SK-N-SH (cell line): ENCODE measurements at regions not wholly inside any gene's neighbourhood (a gene's known extent, or its start where the extent isn't known, plus 50 kb on each side); places are given as distances from the start of the nearest gene placed in this dataset.

ENCODE experiments used
- CTCF ChIA-PET: fragments of 300-600, 350-600 bp; formaldehyde crosslinking; extraction: SDS; loops from one replicate; lab custom pipeline; 2021; lab: Yijun Ruan, JAX
- POLR2A ChIA-PET: fragments of 350-600 bp; sonication (Branson Sonifier 250); formaldehyde crosslinking; extraction: SDS; loops from one replicate; lab custom pipeline; 2020; ENCODE audit warnings: antibody characterized with exemption, inconsistent platforms; lab: Yijun Ruan, JAX
- DNase-seq: peaks from one replicate; pipeline ENCODE4 v3.0.0; 2012
- H2AFZ ChIP-seq: fragments of 200-600 bp; sonication (generic); 2 replicates; pipeline ENCODE4 v1.8.1; 2016; ENCODE audit warnings: antibody characterized with exemption, mild to moderate bottlenecking, low read depth
- H3F3A ChIP-seq: fragments of 200-600 bp; sonication (generic); replicated peaks from 2 replicates; pipeline ENCODE3; 2016; ENCODE audit warnings: antibody characterized with exemption, mild to moderate bottlenecking; ENCODE audit not compliant: insufficient read depth
- H3K27ac ChIP-seq, 2 experiments: fragments of 200-500 bp in 1 of 2; fragments of 200-600 bp in 1 of 2; sonication (Bioruptor generic) in 1 of 2; sonication (generic), shearing (Covaris generic) in 1 of 2; 2 replicates each; pipeline versions ENCODE4 v1.5.1 to v1.6.1; 2014 to 2016; ENCODE audit warnings: low read depth in 2 of 2, inconsistent platforms in 1 of 2, low read length in 1 of 2, mild to moderate bottlenecking in 1 of 2, mixed read lengths in 1 of 2
- H3K27me3 ChIP-seq: fragments of 200-600 bp; sonication (generic), shearing (Covaris generic); 2 replicates; pipeline ENCODE4 v1.6.1; 2016; ENCODE audit warnings: mixed run types; ENCODE audit not compliant: insufficient read depth
- H3K36me3 ChIP-seq, 2 experiments: fragments of 200-500 bp in 1 of 2; fragments of 200-600 bp in 1 of 2; sonication (Bioruptor generic) in 1 of 2; sonication (generic) in 1 of 2; replicated peaks in 1 of 2; 2 replicates each; pipeline versions ENCODE3 to v1.5.1; 2014 to 2016; ENCODE audit warnings: low read length in 1 of 2, mild to moderate bottlenecking in 1 of 2; ENCODE audit not compliant: insufficient read depth in 2 of 2, control insufficient read depth in 1 of 2
- H3K4me1 ChIP-seq, 2 experiments: fragments of 200-500 bp in 1 of 2; fragments of 200-600 bp in 1 of 2; sonication (Bioruptor generic) in 1 of 2; sonication (generic), shearing (Covaris generic) in 1 of 2; 2 replicates each; pipeline versions ENCODE4 v1.5.1 to v1.6.1; 2014 to 2016; ENCODE audit warnings: low read depth in 1 of 2, low read length in 1 of 2, mixed run types in 1 of 2; ENCODE audit not compliant: insufficient read depth in 2 of 2, control insufficient read depth in 1 of 2
- H3K4me2 ChIP-seq: fragments of 200-600 bp; sonication (generic), shearing (Covaris generic); 2 replicates; pipeline ENCODE4 v1.6.1; 2017; ENCODE audit warnings: mixed run types
- H3K4me3 ChIP-seq, 2 experiments: fragments of 200-500 bp in 1 of 2; fragments of 200-600 bp in 1 of 2; sonication (Bioruptor generic) in 1 of 2; sonication (generic), shearing (Covaris generic) in 1 of 2; 2 replicates each; pipeline versions ENCODE4 v1.5.1 to v1.8.1; 2014 to 2016; ENCODE audit warnings: low read depth in 2 of 2, inconsistent platforms in 1 of 2, low read length in 1 of 2, mild to moderate bottlenecking in 1 of 2, mixed read lengths in 1 of 2, moderate library complexity in 1 of 2
- H3K79me2 ChIP-seq: fragments of 200-600 bp; sonication (generic); 2 replicates; pipeline ENCODE4 v1.8.1; 2017; ENCODE audit warnings: mild to moderate bottlenecking; ENCODE audit not compliant: insufficient read depth
- H3K9ac ChIP-seq: fragments of 200-600 bp; sonication (generic); 2 replicates; pipeline ENCODE4 v1.6.1; 2017; ENCODE audit warnings: mixed run types
- H3K9me2 ChIP-seq: fragments of 200-600 bp; sonication (generic); 2 replicates; pipeline ENCODE4 v1.6.1; 2017; ENCODE audit warnings: mixed run types
- H3K9me3 ChIP-seq: fragments of 200-600 bp; sonication (generic); 2 replicates; pipeline ENCODE4 v1.6.1; 2017; ENCODE audit warnings: mixed run types, mild to moderate bottlenecking, moderate library complexity
- H4K20me1 ChIP-seq: fragments of 200-600 bp; sonication (generic); 2 replicates; pipeline ENCODE4 v1.6.1; 2017; ENCODE audit warnings: mild to moderate bottlenecking, mixed run types; ENCODE audit not compliant: insufficient read depth
- ELF1 ChIP-seq: IDR thresholded peaks from 2 replicates; pipeline ENCODE4 v1.4.0; 2012
- EP300 ChIP-seq, 2 experiments: IDR thresholded peaks; 2 replicates each; pipeline versions ENCODE4 v1.4.0 to v1.6.1; 2012; ENCODE audit warnings: borderline replicate concordance in 1 of 2, low read depth in 1 of 2, low read length in 1 of 2
- EZH2phosphoT487 ChIP-seq: fragments of 200-600 bp; sonication (generic); IDR thresholded peaks from 2 replicates; pipeline ENCODE4 v1.6.1; 2017; ENCODE audit warnings: low read depth, mixed run types, mild to moderate bottlenecking, antibody characterized with exemption, moderate library complexity, borderline replicate concordance
- FOXJ3 ChIP-seq: sonication (generic); formaldehyde crosslinking; IDR thresholded peaks from 2 replicates; pipeline ENCODE4 v1.5.1; 2020; ENCODE audit warnings: mild to moderate bottlenecking, missing genetic modification reagents
- FOXM1 ChIP-seq: IDR thresholded peaks from 2 replicates; pipeline ENCODE4 v1.4.0; 2012; ENCODE audit warnings: low read depth, mild to moderate bottlenecking
- GABPA ChIP-seq: IDR thresholded peaks from 2 replicates; pipeline ENCODE4 v1.4.0; 2012; ENCODE audit warnings: low read depth, mild to moderate bottlenecking
- GATA2 ChIP-seq: sonication (generic); formaldehyde crosslinking; IDR thresholded peaks from 2 replicates; pipeline ENCODE4 v1.5.0; 2020; ENCODE audit warnings: mild to moderate bottlenecking, missing genetic modification reagents
- IRF3 ChIP-seq: fragments of 150-350 bp; IDR thresholded peaks from 2 replicates; pipeline ENCODE4 v1.6.1; 2016; ENCODE audit warnings: mild to moderate bottlenecking, low read depth, low read length
- MAX ChIP-seq: IDR thresholded peaks from 2 replicates; pipeline ENCODE4 v1.4.0; 2012; ENCODE audit warnings: low read depth
- PBX3 ChIP-seq: IDR thresholded peaks from 2 replicates; pipeline ENCODE4; 2012
- RCOR1 ChIP-seq: fragments of 150-350 bp; IDR thresholded peaks from 2 replicates; pipeline ENCODE4 v1.6.1; 2017; ENCODE audit warnings: antibody characterized with exemption, low read length
- TAF1 ChIP-seq: IDR thresholded peaks from 2 replicates; pipeline ENCODE4 v1.6.1; 2012; ENCODE audit warnings: low read depth, mild to moderate bottlenecking, low read length, moderate library complexity, borderline replicate concordance
- TEAD4 ChIP-seq: IDR thresholded peaks from 2 replicates; pipeline ENCODE4 v1.4.0; 2012; ENCODE audit warnings: mild to moderate bottlenecking, borderline replicate concordance; ENCODE audit not compliant: insufficient read depth
- USF1 ChIP-seq: IDR thresholded peaks from 2 replicates; pipeline ENCODE4 v1.4.0; 2012; ENCODE audit warnings: low read depth, borderline replicate concordance
- WGBS: methylation state at CpG from one replicate; pipeline ENCODE4 v1.1.6; 2017; ENCODE audit warnings: low lambda C conversion rate; 5-methylcytosine and 5-hydroxymethylcytosine counted together

GRCh38 chrX:51035746-51036145 lies 125.2 kb downstream of the BMP15 start:
- H4K20me1 ChIP-seq: no peaks in the 10 kb centered on the region
- no peaks in the 10 kb centered on the region for H3K79me2 ChIP-seq
- no peaks in the 10 kb centered on the region for H3F3A ChIP-seq
- no peak overlapping the region for H3K9ac ChIP-seq
- no peaks in the 10 kb centered on the region for H3K27me3 ChIP-seq
- no peak overlapping the region for H2AFZ ChIP-seq
- DNase-seq: no peak
- H3K27ac ChIP-seq: no peak overlapping the region
- no peaks in the 10 kb centered on the region for H3K9me2 ChIP-seq
- POLR2A ChIA-PET: no interaction called here
- H3K4me1 ChIP-seq: no peaks in the 10 kb centered on the region
- WGBS: 29% methylated on average over 3 of the region's 3 CpGs
- CTCF ChIA-PET: interaction anchor here (0.6 kb wide), 1 partner anchor 109 kb away, joined by 3 read pairs; no protein-coding TSS in a partner anchor
- H3K4me2 ChIP-seq: no peak overlapping the region
- H3K36me3 ChIP-seq: no peaks in the 10 kb centered on the region
- no peak overlapping the region for H3K4me3 ChIP-seq
- TF ChIP-seq IRF3: no peak
- TF ChIP-seq EP300 (IDR thresholded peaks at IDR 0.05; ENCODE audit: borderline replicate concordance in 1 of 2, low read depth in 1 of 2, low read length in 1 of 2): no peak
- TF ChIP-seq PBX3: no peak
- no peak for TF ChIP-seq ELF1
- TF ChIP-seq GABPA: no peak
- TF ChIP-seq EZH2phosphoT487: no peak
- TF ChIP-seq RCOR1: no peak
- no peak for TF ChIP-seq TEAD4
- TF ChIP-seq FOXM1: no peak
- no peak for TF ChIP-seq GATA2 (CRISPR knock-in tag)
- TF ChIP-seq FOXJ3 (CRISPR knock-in tag): no peak
- TF ChIP-seq MAX: no peak
- H3K9me3 ChIP-seq: no peaks in the 10 kb centered on the region

GRCh38 chrX:51047950-51048349 lies 137.4 kb downstream of the BMP15 start:
- Histone ChIP-seq H3K27ac (no peak overlapping the region), H3K9me2 (no peaks in the 10 kb centered on the region), H3F3A (no peaks in the 10 kb centered on the region), H3K4me1 (no peaks in the 10 kb centered on the region), H2AFZ (no peak overlapping the region), H3K4me3 (no peak overlapping the region), H3K4me2 (no peak overlapping the region), H3K36me3 (no peaks in the 10 kb centered on the region), H3K9ac (no peak overlapping the region), H3K27me3 (no peaks in the 10 kb centered on the region), H3K9me3 (no peaks in the 10 kb centered on the region), H4K20me1 (no peaks in the 10 kb centered on the region), H3K79me2 (no peaks in the 10 kb centered on the region)
- CTCF ChIA-PET: no interaction called here
- WGBS: 0% methylated on average over 2 of the region's 2 CpGs
- no peak for DNase-seq
- POLR2A ChIA-PET: no interaction called here
- TF ChIP-seq USF1 (no peak), TAF1 (no peak)
